GM13977 (cell line): ENCODE measurements at regions not wholly inside any gene's neighbourhood (a gene's known extent, or its start where the extent isn't known, plus 50 kb on each side); places are given as distances from the start of the nearest gene placed in this dataset.

Source experiments
- DNase-seq: peaks from one replicate; pipeline ENCODE4 v3.0.0; 2012; ENCODE audit warnings: low spot score
- CTCF ChIP-seq: IDR thresholded peaks from 2 replicates; pipeline ENCODE4 v1.5.1; 2012; ENCODE audit warnings: mild to moderate bottlenecking, control low read depth; ENCODE audit not compliant: insufficient read depth; ENCODE audit errors: extremely low read depth, missing control alignments
- in situ Hi-C: fragments of 300-500 bp; cut with MboI; formaldehyde crosslinking; loops from one replicate; pipeline ENCODE4 v1.12.0; 2022; ENCODE audit warnings: low sequenced_read_pairs, low pct_unique_long_range_greater_than_20kb, mixed read lengths, inconsistent platforms; ENCODE audit not compliant: unreplicated experiment

- no peak for DNase-seq
- in situ Hi-C loops: loop anchor here (25.0 kb wide), 2 partner anchors 868 to 1393 kb away; partner anchors contain the start of genes MON1B and SYCE1L
- no peak for TF ChIP-seq CTCF
Measured at GRCh38 chr16:75794426-75794825, 68.1 kb upstream of the CPHXL start.

- in situ Hi-C loops: loop anchor here (25.0 kb wide), 2 partner anchors 864 to 1389 kb away; partner anchors contain the start of genes MON1B and SYCE1L
- no peak for DNase-seq
- TF ChIP-seq CTCF: no peak
Measured at GRCh38 chr16:75798714-75799113, 72.4 kb upstream of the CPHXL start.

- no peak for DNase-seq
- TF ChIP-seq CTCF: peak; percentile 23
- in situ Hi-C loops: no loop called here
Measured at GRCh38 chr16:75801307-75801706, 75.0 kb upstream of the CPHXL start.

- no peak for TF ChIP-seq CTCF
- DNase-seq: no peak
- in situ Hi-C loops: no loop called here
Measured at GRCh38 chr16:75803753-75804152, 77.5 kb upstream of the CPHXL start.

- TF ChIP-seq CTCF: no peak
- in situ Hi-C loops: no loop called here
- no peak for DNase-seq
Measured at GRCh38 chr16:75804368-75804767, 78.1 kb upstream of the CPHXL start.

GRCh38 chr16:75805946-75806345, 79.7 kb upstream of the CPHXL start:
- in situ Hi-C loops: no loop called here
- no peak for DNase-seq
- TF ChIP-seq CTCF: no peak

- in situ Hi-C loops: no loop called here
- TF ChIP-seq CTCF: no peak
- no peak for DNase-seq
Measured at GRCh38 chr16:75806487-75806886, 80.2 kb upstream of the CPHXL start.
